Common myeloid progenitor, CD34-positive (primary cell): ENCODE measurements at regions not wholly inside any gene's neighbourhood (a gene's known extent, or its start where the extent isn't known, plus 50 kb on each side); places are given as distances from the start of the nearest gene placed in this dataset.

Source experiments
- CTCF ChIA-PET: fragments of 350-600 bp; sonication (Branson Sonifier 250); formaldehyde crosslinking; loops from one replicate; lab custom pipeline; 2021; ENCODE audit warnings: antibody characterized with exemption; lab: Charles Lee
- POLR2A ChIA-PET: fragments of 350-600 bp; sonication (Branson Sonifier 250); formaldehyde crosslinking; loops from one replicate; lab custom pipeline; 2021; ENCODE audit warnings: antibody characterized with exemption; lab: Charles Lee
- DNase-seq, 3 donors: peaks; one replicate each; pipeline versions ENCODE4 v3.0.0 to v3.0.0-alpha.2; 2013
- H3K27ac ChIP-seq, 2 experiments: 1 replicate in 1 of 2; 2 replicates in 1 of 2; pipeline ENCODE4 v1.7.0; 2013; ENCODE audit warnings: inconsistent platforms in 2 of 2, low read length in 2 of 2, mild to moderate bottlenecking in 2 of 2, low read depth in 1 of 2, moderate library complexity in 1 of 2; ENCODE audit not compliant: severe bottlenecking in 2 of 2, insufficient read depth in 1 of 2, poor library complexity in 1 of 2
- H3K27me3 ChIP-seq, 5 experiments: replicated peaks in 2 of 5; 1 replicate in 3 of 5; 2 replicates in 2 of 5; pipeline versions ENCODE4 v1.6.1 to v1.7.0; 2013; ENCODE audit warnings: low read length in 4 of 5, mild to moderate bottlenecking in 2 of 5, moderate library complexity in 2 of 5, inconsistent platforms in 1 of 5; ENCODE audit not compliant: insufficient read depth in 5 of 5, control insufficient read depth in 4 of 5
- H3K36me3 ChIP-seq, 4 experiments: 1 replicate in 2 of 4; 2 replicates in 2 of 4; pipeline versions ENCODE4 v1.6.1 to v1.7.0; 2013; ENCODE audit warnings: low read length in 3 of 4, control low read depth in 1 of 4, mild to moderate bottlenecking in 1 of 4; ENCODE audit not compliant: control insufficient read depth in 4 of 4, insufficient read depth in 4 of 4
- H3K4me1 ChIP-seq, 4 experiments: 1 replicate in 3 of 4; 2 replicates in 1 of 4; pipeline versions ENCODE4 v1.6.1 to v1.7.1; 2013; ENCODE audit warnings: low read length in 3 of 4, mild to moderate bottlenecking in 3 of 4, control low read depth in 1 of 4, inconsistent platforms in 1 of 4, moderate library complexity in 1 of 4; ENCODE audit not compliant: control insufficient read depth in 4 of 4, insufficient read depth in 4 of 4; ENCODE audit errors: control extremely low read depth in 1 of 4
- H3K4me3 ChIP-seq, 7 experiments: 1 replicate in 4 of 7; 2 replicates in 3 of 7; pipeline versions ENCODE4 v1.5.1 to v1.7.0; 2013; ENCODE audit warnings: mild to moderate bottlenecking in 7 of 7, low read length in 6 of 7, moderate library complexity in 6 of 7, inconsistent platforms in 2 of 7, low read depth in 2 of 7, control low read depth in 1 of 7; ENCODE audit not compliant: insufficient read depth in 4 of 7, control insufficient read depth in 1 of 7; ENCODE audit errors: extremely low read depth in 1 of 7
- H3K9me3 ChIP-seq, 5 experiments: 1 replicate in 4 of 5; 2 replicates in 1 of 5; pipeline versions ENCODE4 v1.6.1 to v1.7.1; 2013; ENCODE audit warnings: low read length in 4 of 5, mild to moderate bottlenecking in 2 of 5, inconsistent platforms in 1 of 5, low read depth in 1 of 5, moderate library complexity in 1 of 5; ENCODE audit not compliant: control insufficient read depth in 4 of 5, insufficient read depth in 2 of 5; ENCODE audit errors: control extremely low read depth in 1 of 5
- WGBS: methylation state at CpG from one replicate; pipeline ENCODE4 v1.1.5; 2013; ENCODE audit not compliant: insufficient coverage; 5-methylcytosine and 5-hydroxymethylcytosine counted together

DNA sequence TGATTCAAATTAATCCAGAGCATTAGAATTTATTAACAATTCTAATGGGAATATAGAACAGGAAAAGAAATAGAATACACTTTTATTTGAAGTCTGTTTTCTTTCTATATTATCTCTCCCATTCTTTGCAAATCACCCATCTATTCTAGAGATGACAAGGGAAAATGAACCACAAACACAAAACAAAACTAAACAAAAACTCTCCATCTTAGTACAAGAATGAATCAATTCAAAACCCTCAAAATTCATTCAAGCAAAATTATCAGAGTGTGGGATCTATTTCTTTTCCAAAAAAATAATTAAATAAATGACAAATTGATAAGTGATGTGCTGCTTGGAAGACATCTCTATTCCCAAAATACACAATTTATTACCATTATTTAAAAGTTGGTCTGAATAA lies 400.1 kb upstream of the NWD2 start:
- Histone ChIP-seq H3K9me3 (no peaks in the 10 kb centered on the region), H3K27ac (no peak overlapping the region), H3K4me1 (no peaks in the 10 kb centered on the region), H3K27me3 (no peaks in the 10 kb centered on the region), H3K4me3 (no peak overlapping the region), H3K36me3 (no peaks in the 10 kb centered on the region)
- no peak for DNase-seq
- ChIA-PET POLR2A (no interaction called here), CTCF (no interaction called here)

DNA sequence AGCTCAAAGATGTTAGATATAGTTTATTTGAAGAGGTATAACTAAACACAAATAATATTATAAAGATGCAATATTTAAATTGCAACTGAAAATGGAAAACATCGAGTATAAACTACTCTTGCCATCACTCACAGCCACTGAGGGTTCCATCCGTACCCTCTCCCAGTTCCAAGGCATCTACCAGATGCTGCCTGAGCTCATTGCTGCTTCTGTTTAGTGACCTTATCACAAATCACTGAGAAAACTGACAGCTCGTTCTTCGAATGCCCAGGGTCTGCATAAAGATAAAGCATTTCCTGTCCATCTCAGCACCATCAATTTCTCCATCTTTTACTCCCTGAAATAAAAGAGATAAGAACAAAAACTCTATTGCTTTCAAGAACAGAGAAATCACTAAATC lies 391.7 kb upstream of the NWD2 start:
- Histone ChIP-seq H3K27ac (no peak overlapping the region), H3K4me1 (no peaks in the 10 kb centered on the region), H3K4me3 (no peak overlapping the region), H3K36me3 (no peaks in the 10 kb centered on the region), H3K27me3 (no peaks in the 10 kb centered on the region), H3K9me3 (no peaks in the 10 kb centered on the region)
- no peak for DNase-seq
- ChIA-PET CTCF (no interaction called here), POLR2A (no interaction called here)
- WGBS: 69% methylated on average over 4 of the region's 4 CpGs

DNA sequence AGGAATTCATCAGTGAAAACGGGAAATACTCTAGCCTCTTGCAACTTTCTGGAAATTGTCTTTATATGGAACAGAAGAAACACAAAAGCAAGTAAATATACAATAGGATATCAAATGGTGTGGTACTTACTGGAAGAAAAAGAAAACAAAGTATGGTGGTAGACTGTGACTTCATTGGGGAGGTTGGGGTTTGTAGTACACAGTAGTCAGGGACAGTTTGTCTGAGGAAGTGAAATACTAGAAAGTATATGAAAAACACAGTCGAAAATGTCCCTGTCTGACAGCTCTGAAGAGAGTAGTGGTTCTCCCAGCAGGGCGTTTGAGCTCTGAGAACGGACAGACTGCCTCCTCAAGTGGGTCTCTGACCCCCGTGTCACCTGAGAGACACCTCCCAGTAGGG lies 390.0 kb upstream of the NWD2 start:
- 64% methylated on average over 4 of the region's 5 CpGs for WGBS
- CTCF ChIA-PET: no interaction called here
- POLR2A ChIA-PET: no interaction called here

DNA sequence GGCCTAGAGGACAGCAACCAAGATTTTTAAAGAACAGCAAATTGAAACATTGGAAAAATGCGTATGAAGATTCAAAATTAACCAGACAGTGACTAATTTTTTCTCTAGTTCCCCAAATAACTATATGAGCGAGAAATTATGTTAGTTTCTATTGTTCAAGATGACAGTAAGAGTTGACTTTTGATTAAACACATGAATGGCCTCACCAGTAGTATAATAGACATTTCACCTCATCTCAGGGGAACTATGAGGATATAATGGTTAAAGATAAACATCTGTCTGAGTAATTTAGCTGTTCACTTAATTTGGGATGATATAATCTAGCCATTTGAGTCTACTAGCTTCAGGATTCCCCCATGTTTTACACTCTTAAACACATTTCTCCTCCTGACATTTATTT lies 380.9 kb upstream of the NWD2 start:
- WGBS: 100% methylated on average over 1 of the region's 2 CpGs
- ChIA-PET CTCF (no interaction called here), POLR2A (no interaction called here)
- no peak for DNase-seq
- no peaks in the 10 kb centered on the region for H3K36me3 ChIP-seq
- H3K27me3 ChIP-seq: no peaks in the 10 kb centered on the region
- no peak overlapping the region for H3K4me3 ChIP-seq
- peaks cover 0 to 2% (median 0%) of the 10 kb centered on the region in 5 experiments for H3K9me3 ChIP-seq
- H3K4me1 ChIP-seq: no peaks in the 10 kb centered on the region
- H3K27ac ChIP-seq: no peak overlapping the region

More for the DNA sequence above, 390.0 kb upstream of the NWD2 start:
- H3K9me3 ChIP-seq: no peaks in the 10 kb centered on the region
- H3K36me3 ChIP-seq: no peaks in the 10 kb centered on the region
- DNase-seq: no peak
- H3K27me3 ChIP-seq: no peaks in the 10 kb centered on the region
- H3K4me1 ChIP-seq: no peaks in the 10 kb centered on the region
- no peak overlapping the region for H3K27ac ChIP-seq
- no peak overlapping the region for H3K4me3 ChIP-seq

DNA sequence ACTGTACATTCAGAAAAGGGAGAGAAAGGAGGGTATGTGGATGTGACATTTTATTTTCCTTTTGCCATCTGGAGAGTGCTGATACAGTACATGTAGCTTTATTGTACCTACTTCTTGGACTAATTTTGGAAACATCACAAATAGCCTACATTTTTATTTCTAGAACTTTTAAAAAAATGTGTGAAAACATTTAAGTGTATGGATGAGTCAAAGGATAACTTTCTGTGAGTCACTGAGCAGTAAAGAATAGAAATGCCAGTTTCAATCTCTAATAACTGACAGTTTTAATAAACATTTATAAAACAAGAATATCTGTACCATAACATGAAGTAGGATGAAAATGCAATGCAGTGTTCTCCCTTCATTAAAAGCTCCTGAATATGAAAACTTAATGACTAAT lies 374.4 kb upstream of the NWD2 start:
- ChIA-PET POLR2A (no interaction called here), CTCF (no interaction called here)
- Histone ChIP-seq H3K36me3 (no peaks in the 10 kb centered on the region), H3K27ac (no peak overlapping the region), H3K4me1 (no peaks in the 10 kb centered on the region), H3K27me3 (no peaks in the 10 kb centered on the region), H3K9me3 (no peaks in the 10 kb centered on the region), H3K4me3 (no peak overlapping the region)
- DNase-seq: no peak

DNA sequence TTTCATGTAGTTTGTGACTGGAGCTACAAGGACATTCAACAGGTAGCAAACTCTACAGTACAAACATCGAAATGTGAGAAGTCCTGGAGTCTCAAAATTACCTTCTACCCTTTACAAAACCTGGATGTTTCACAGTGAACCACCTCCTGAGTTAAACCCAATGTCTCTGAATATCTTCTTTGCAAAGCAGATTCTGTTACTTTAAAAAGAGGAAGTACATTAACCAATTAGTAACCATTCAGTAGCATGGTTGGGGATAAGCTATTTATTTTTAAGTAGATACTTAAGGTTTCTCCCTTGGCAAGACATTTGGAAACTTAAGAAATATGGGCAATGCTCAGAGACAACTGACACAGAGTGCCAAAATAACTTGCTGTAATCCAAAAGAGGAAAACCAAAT lies 371.9 kb upstream of the NWD2 start:
- Histone ChIP-seq H3K4me1 (no peaks in the 10 kb centered on the region), H3K27ac (no peak overlapping the region), H3K36me3 (no peaks in the 10 kb centered on the region), H3K27me3 (no peaks in the 10 kb centered on the region), H3K9me3 (no peaks in the 10 kb centered on the region), H3K4me3 (no peak overlapping the region)
- WGBS: 50% methylated on average over 1 of the region's 1 CpG
- ChIA-PET CTCF (no interaction called here), POLR2A (no interaction called here)
- DNase-seq: no peak

DNA sequence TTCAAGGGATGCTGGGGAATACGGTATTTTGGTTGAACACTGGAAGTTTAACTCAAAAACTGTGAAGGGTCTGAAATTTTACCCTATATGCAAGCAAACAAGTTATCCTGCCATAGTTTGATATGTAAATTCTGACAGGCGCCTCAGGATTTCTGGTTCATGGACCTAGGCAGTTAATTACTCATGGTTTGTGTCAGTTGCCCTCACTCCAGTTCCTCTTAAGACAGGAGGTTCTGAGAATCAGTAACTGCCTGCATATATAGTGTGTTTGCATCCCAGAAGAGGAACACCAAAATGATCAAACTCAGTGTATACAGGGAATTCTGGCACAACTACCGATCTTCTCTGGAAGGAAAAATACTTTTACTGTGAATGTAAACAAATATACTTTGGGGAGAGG lies 360.4 kb upstream of the NWD2 start:
- H3K4me3 ChIP-seq: no peak overlapping the region
- H3K4me1 ChIP-seq: no peaks in the 10 kb centered on the region
- no peaks in the 10 kb centered on the region for H3K36me3 ChIP-seq
- no peak overlapping the region for H3K27ac ChIP-seq
- H3K27me3 ChIP-seq: no peaks in the 10 kb centered on the region
- no peaks in the 10 kb centered on the region for H3K9me3 ChIP-seq
- DNase-seq: no peak
- WGBS: 67% methylated on average over 1 of the region's 3 CpGs
- ChIA-PET CTCF (no interaction called here), POLR2A (no interaction called here)

DNA sequence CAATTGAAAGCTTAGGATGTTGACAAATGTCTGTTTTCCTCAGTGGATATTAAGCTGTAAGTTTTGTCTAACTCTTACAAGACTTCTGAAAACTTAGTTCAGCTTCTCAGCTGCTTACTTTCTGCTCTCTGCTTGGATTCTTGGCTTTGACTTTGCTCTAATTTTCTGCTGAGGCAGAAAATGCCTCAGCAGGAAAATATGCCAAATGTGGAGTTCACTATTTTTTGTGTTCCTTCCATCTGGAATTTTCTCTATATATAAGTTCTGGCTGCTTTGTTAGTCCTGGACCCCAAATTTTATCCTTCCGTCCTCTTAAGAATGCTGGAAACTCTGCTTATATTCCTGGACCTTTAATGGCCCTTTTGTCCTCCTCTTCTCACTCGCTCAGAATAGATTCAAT lies 352.6 kb upstream of the NWD2 start:
- ChIA-PET POLR2A (no interaction called here), CTCF (no interaction called here)
- H3K4me3 ChIP-seq: no peak overlapping the region
- no peak overlapping the region for H3K27ac ChIP-seq
- H3K9me3 ChIP-seq: no peaks in the 10 kb centered on the region
- no peaks in the 10 kb centered on the region for H3K4me1 ChIP-seq
- H3K27me3 ChIP-seq: no peaks in the 10 kb centered on the region
- no peaks in the 10 kb centered on the region for H3K36me3 ChIP-seq
- DNase-seq: no peak
- 100% methylated on average over 2 of the region's 2 CpGs for WGBS
